ENCODE measurements at regions not wholly inside any gene's neighbourhood (a gene's known extent, or its start where the extent isn't known, plus 50 kb on each side); places are given as distances from the start of the nearest gene placed in this dataset.

DNA sequence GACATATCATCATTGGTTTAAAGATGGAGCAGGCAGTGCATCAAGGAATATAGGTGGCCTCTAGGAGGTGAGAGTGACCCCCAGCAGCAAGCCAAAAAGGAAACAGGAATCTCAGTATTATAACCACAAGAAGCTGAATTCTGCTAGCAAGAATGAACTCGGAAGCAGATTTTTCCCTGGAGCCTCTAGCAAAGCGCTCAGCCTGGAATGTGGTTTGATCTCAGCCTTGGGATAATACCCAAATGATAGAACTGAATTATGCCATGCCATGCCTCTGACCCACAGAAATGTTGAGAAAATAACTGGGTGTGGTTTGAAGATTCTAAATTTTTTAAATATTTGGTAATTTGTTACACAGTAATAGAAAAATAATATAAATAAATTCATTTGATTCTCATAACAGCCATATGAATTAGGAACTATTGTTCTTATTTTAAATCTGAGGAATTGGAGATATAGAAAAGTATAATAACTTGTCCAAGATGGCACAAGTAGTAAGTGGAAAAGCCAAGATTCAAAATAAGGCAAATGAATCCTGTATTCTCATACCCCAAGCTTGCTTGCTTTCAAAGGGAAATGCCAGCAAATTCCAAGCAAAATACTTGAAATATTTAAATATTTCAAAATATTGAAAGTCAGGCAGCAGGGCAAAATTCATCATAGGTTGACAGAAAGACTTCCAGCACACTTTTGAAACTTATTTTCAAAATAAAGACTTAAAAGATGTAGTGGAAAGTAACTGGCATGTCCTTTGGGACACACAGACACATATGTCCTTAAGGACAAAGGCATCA, 567.4 kb downstream of the KCNA4 start:
- TF ChIP-seq POLR2AphosphoS5 (IDR thresholded peaks at IDR 0.05; ENCODE audit: borderline replicate concordance, low read depth, low read length): no peak
- no peak for TF ChIP-seq EZH2 (IDR thresholded peaks at IDR 0.05)
